ENCODE measurements at regions not wholly inside any gene's neighbourhood (a gene's known extent, or its start where the extent isn't known, plus 50 kb on each side); places are given as distances from the start of the nearest gene placed in this dataset.

DNA sequence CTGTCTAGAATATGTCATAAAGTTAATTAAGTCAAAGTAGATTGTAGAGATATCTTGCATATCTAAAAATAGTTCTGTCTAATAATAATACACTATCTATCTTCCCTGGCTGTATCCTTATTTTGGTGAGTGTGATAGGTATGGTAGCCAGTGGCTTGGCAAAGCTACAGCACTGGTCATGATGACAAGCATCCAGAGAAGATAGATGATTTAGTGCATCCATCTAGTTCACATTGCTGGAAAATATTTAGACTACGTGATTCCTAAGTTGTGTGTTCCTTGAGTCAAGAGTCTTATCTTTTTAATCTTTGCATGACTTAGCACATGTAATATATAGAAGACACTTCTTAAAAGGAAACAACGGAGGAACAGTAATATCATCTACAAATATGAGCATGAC lies 711.2 kb upstream of the KCND2 start:
- Histone ChIP-seq H2AFZ (ENCODE audit: low read depth, low read length) (no peak overlapping the region), H4K20me1 (ENCODE audit: insufficient read depth) (no peaks in the 10 kb centered on the region), H3K27me3 (ENCODE audit: insufficient read depth, low read depth, low read length) (no peaks in the 10 kb centered on the region), H3K9ac (ENCODE audit: low read length) (no peak overlapping the region), H3F3A (ENCODE audit: insufficient read depth, low read length, poor library complexity, severe bottlenecking) (no peaks in the 10 kb centered on the region), H3K27ac (ENCODE audit: low read length) (no peak overlapping the region), H3K9me2 (ENCODE audit: insufficient read depth, low read length) (no peaks in the 10 kb centered on the region), H3K9me3 (ENCODE audit: low read length) (no peaks in the 10 kb centered on the region), H3K79me2 (replicated peaks; ENCODE audit: insufficient read depth, low read length) (no peaks in the 10 kb centered on the region), H3K4me2 (ENCODE audit: low read length) (no peak overlapping the region), H3K4me3 (ENCODE audit: low read length) (no peak overlapping the region), H3K36me3 (ENCODE audit: insufficient read depth, low read length) (no peaks in the 10 kb centered on the region)
- TF ChIP-seq MXI1 (conservative IDR thresholded peaks at IDR 0.05; ENCODE audit: poor library complexity, severe bottlenecking) (no peak), RAD21 (conservative IDR thresholded peaks at IDR 0.05) (no peak), REST (IDR thresholded peaks at IDR 0.05; ENCODE audit: borderline replicate concordance) (no peak), TAF1 (IDR thresholded peaks at IDR 0.05; ENCODE audit: low read depth) (no peak), POLR2AphosphoS5 (IDR thresholded peaks at IDR 0.05) (no peak), EP300 (conservative IDR thresholded peaks at IDR 0.05; ENCODE audit: poor library complexity, severe bottlenecking) (no peak), CTCF (IDR thresholded peaks at IDR 0.05; ENCODE audit: poor library complexity, severe bottlenecking) (no peak), SMC3 (conservative IDR thresholded peaks at IDR 0.05; ENCODE audit: poor library complexity) (no peak), EZH2 (IDR thresholded peaks at IDR 0.05; ENCODE audit: borderline replicate concordance, insufficient read depth, low read length, poor library complexity, severe bottlenecking) (no peak)

DNA sequence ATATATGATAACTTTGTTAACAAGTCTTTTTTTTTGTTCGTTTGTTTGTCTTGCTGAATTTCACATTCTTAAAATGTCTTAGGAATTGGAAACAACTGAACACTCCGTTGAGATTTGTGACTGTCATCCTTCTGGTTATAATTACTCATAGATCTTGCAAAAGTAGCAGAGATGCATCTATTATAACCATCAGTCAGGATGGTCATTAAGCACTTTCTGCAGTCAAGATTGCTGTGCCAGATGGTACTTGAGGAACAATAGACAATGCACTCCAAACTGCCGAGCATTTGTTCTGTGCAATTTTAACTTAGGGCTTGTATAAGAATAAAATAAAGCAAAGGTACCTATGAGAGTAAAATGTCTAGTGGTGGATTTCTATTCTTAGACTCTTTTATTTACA lies 710.1 kb upstream of the KCND2 start:
- no peaks in the 10 kb centered on the region for H3K79me2 ChIP-seq (replicated peaks; ENCODE audit: insufficient read depth, low read length)
- H3K9me3 ChIP-seq (ENCODE audit: low read length) = no peaks in the 10 kb centered on the region
- H3K9me2 ChIP-seq (ENCODE audit: insufficient read depth, low read length) = no peaks in the 10 kb centered on the region
- no peak overlapping the region for H3K4me2 ChIP-seq (ENCODE audit: low read length)
- H3K27me3 ChIP-seq (ENCODE audit: insufficient read depth, low read depth, low read length) = no peaks in the 10 kb centered on the region
- H3K36me3 ChIP-seq (ENCODE audit: insufficient read depth, low read length) = no peaks in the 10 kb centered on the region
- no peak overlapping the region for H3K27ac ChIP-seq (ENCODE audit: low read length)
- no peaks in the 10 kb centered on the region for H4K20me1 ChIP-seq (ENCODE audit: insufficient read depth)
- no peak overlapping the region for H3K4me3 ChIP-seq (ENCODE audit: low read length)
- TF ChIP-seq POLR2AphosphoS5 (IDR thresholded peaks at IDR 0.05) (no peak), EZH2 (IDR thresholded peaks at IDR 0.05; ENCODE audit: borderline replicate concordance, insufficient read depth, low read length, poor library complexity, severe bottlenecking) (no peak), REST (IDR thresholded peaks at IDR 0.05; ENCODE audit: borderline replicate concordance) (no peak), SMC3 (conservative IDR thresholded peaks at IDR 0.05; ENCODE audit: poor library complexity) (no peak), RAD21 (conservative IDR thresholded peaks at IDR 0.05) (no peak), EP300 (conservative IDR thresholded peaks at IDR 0.05; ENCODE audit: poor library complexity, severe bottlenecking) (no peak), MXI1 (conservative IDR thresholded peaks at IDR 0.05; ENCODE audit: poor library complexity, severe bottlenecking) (no peak), CTCF (IDR thresholded peaks at IDR 0.05; ENCODE audit: poor library complexity, severe bottlenecking) (no peak), TAF1 (IDR thresholded peaks at IDR 0.05; ENCODE audit: low read depth) (no peak)
- H3K9ac ChIP-seq (ENCODE audit: low read length) = no peak overlapping the region
- no peaks in the 10 kb centered on the region for H3F3A ChIP-seq (ENCODE audit: insufficient read depth, low read length, poor library complexity, severe bottlenecking)
- no peak overlapping the region for H2AFZ ChIP-seq (ENCODE audit: low read depth, low read length)

Data from neural cell (in vitro differentiated cells).